A549 (cell line): ENCODE measurements at regions not wholly inside any gene's neighbourhood (a gene's known extent, or its start where the extent isn't known, plus 50 kb on each side); places are given as distances from the start of the nearest gene placed in this dataset.

Experiments used
- ATAC-seq, 2 experiments: fragments of 200-7000 bp in 1 of 2; fragments of >200 bp in 1 of 2; cut with Nextera tagmentation in 1 of 2; cut with Tn5 transposase in 1 of 2; 3 replicates each; pipeline versions ENCODE4 v1.8.0 to v1.9.1; 2018 to 2020; ENCODE audit warnings: mild to moderate bottlenecking in 1 of 2, moderate library complexity in 1 of 2
- CTCF ChIA-PET: fragments of 300-600 bp; sonication (Branson Sonifier 250); formaldehyde crosslinking; extraction: SDS; loops from one replicate; lab custom pipeline; 2021; ENCODE audit warnings: antibody characterized with exemption, inconsistent platforms; lab: Yijun Ruan, JAX
- POLR2A ChIA-PET: fragments of 350-600 bp; formaldehyde crosslinking; extraction: SDS; loops from one replicate; lab custom pipeline; 2021; ENCODE audit warnings: antibody characterized with exemption, inconsistent platforms; lab: Yijun Ruan, JAX
- DNase-seq, 2 experiments: peaks; one replicate each; pipeline versions ENCODE4 v3.0.0 to v3.0.0-alpha.2; 2011 to 2016; ENCODE audit warnings: low read depth in 1 of 2, low spot score in 1 of 2
- FAIRE-seq: peaks from 2 replicates; lab custom pipeline; 2011; peaks lifted over from hg19 to GRCh38; lab: Jason Lieb, UNC
- H3K27ac ChIP-seq, 2 experiments: fragments of >200 bp; sonication (Bioruptor Twin); formaldehyde crosslinking; 3 replicates each; pipeline ENCODE4 v1.5.1; 2016 to 2017
- H3K4me1 ChIP-seq: fragments of >200 bp; sonication (Bioruptor Twin); formaldehyde crosslinking; 3 replicates; pipeline ENCODE4 v1.6.1; 2016
- H3K4me2 ChIP-seq: fragments of >200 bp; sonication (Bioruptor Twin); formaldehyde crosslinking; 3 replicates; pipeline ENCODE4 v1.6.1; 2016
- H3K4me3 ChIP-seq: fragments of >200 bp; sonication (Bioruptor Twin); formaldehyde crosslinking; 3 replicates; pipeline ENCODE4 v1.5.1; 2016
- H3K9me3 ChIP-seq: fragments of >200 bp; sonication (Bioruptor Twin); formaldehyde crosslinking; 3 replicates; pipeline ENCODE4 v1.6.1; 2016
- BHLHE40 ChIP-seq: IDR thresholded peaks from 2 replicates; pipeline ENCODE4 v1.6.1; 2012; ENCODE audit warnings: low read depth, low read length, inconsistent platforms
- CBX2 ChIP-seq: fragments of 200-600 bp; sonication (generic); IDR thresholded peaks from 2 replicates; pipeline ENCODE4 v1.6.1; 2016; ENCODE audit warnings: low read depth, mild to moderate bottlenecking, borderline replicate concordance
- CEBPB ChIP-seq, 2 experiments: fragments of >200 bp in 1 of 2; sonication (Bioruptor Twin) in 1 of 2; formaldehyde crosslinking in 1 of 2; IDR thresholded peaks; 2 replicates each; pipeline ENCODE4 v1.6.1; 2012 to 2016
- ESRRA ChIP-seq: fragments of 150-350 bp; IDR thresholded peaks from 2 replicates; pipeline ENCODE4 v1.6.1; 2014; ENCODE audit warnings: mild to moderate bottlenecking, low read length, borderline replicate concordance
- FOSB ChIP-seq: fragments of 250-450 bp; sonication (Bioruptor Pico); IDR thresholded peaks from 2 replicates; pipeline ENCODE4 v1.5.0; 2020; ENCODE audit warnings: mild to moderate bottlenecking, moderate library complexity
- FOXS1 ChIP-seq: fragments of 250-450 bp; sonication (Bioruptor Pico); IDR thresholded peaks from 2 replicates; pipeline ENCODE4 v1.5.0; 2020; ENCODE audit warnings: mild to moderate bottlenecking, moderate library complexity
- GATA3 ChIP-seq: IDR thresholded peaks from 2 replicates; pipeline ENCODE4 v1.6.1; 2012; ENCODE audit warnings: borderline replicate concordance
- HEYL ChIP-seq: fragments of 250-450 bp; sonication (Bioruptor Pico); IDR thresholded peaks from 2 replicates; pipeline ENCODE4 v1.8.0; 2021; ENCODE audit warnings: mild to moderate bottlenecking, moderate library complexity
- HOXA7 ChIP-seq: fragments of 250-450 bp; sonication (Bioruptor Pico); IDR thresholded peaks from 2 replicates; pipeline ENCODE4 v1.5.0; 2020; ENCODE audit warnings: mild to moderate bottlenecking, moderate library complexity
- HOXB13 ChIP-seq: fragments of 250-450 bp; sonication (Bioruptor Pico); IDR thresholded peaks from 2 replicates; pipeline ENCODE4 v1.5.0; 2020; ENCODE audit warnings: low read depth, mild to moderate bottlenecking, moderate library complexity
- HOXB5 ChIP-seq: fragments of 250-450 bp; sonication (Bioruptor Pico); IDR thresholded peaks from 2 replicates; pipeline ENCODE4 v1.5.0; 2020; ENCODE audit warnings: mild to moderate bottlenecking, moderate library complexity
- JUNB ChIP-seq: fragments of >200 bp; sonication (Bioruptor Twin); formaldehyde crosslinking; IDR thresholded peaks from 2 replicates; pipeline ENCODE4 v1.6.1; 2016
- KDM1A ChIP-seq: fragments of 200-600 bp; sonication (generic); IDR thresholded peaks from 2 replicates; pipeline ENCODE4 v1.6.1; 2016; ENCODE audit warnings: low read depth, mild to moderate bottlenecking
- MAFK ChIP-seq: fragments of 450-650 bp; IDR thresholded peaks from 2 replicates; pipeline ENCODE4 v1.6.1; 2014; ENCODE audit not compliant: partially characterized antibody
- MYC ChIP-seq: IDR thresholded peaks from 2 replicates; pipeline ENCODE4 v1.6.1; 2012; ENCODE audit warnings: mild to moderate bottlenecking, inconsistent platforms, low read length, improper control_type of control experiment, borderline replicate concordance
- NPAS2 ChIP-seq: fragments of 250-450 bp; sonication (Bioruptor Pico); IDR thresholded peaks from 2 replicates; pipeline ENCODE4 v1.8.0; 2022; ENCODE audit warnings: mild to moderate bottlenecking, moderate library complexity, borderline replicate concordance
- RFX5 ChIP-seq: fragments of 450-650 bp; IDR thresholded peaks from 2 replicates; pipeline ENCODE4 v1.7.1; 2014; ENCODE audit warnings: antibody characterized with exemption, mild to moderate bottlenecking, moderate library complexity
- RNF2 ChIP-seq: fragments of 200-600 bp; sonication (generic); IDR thresholded peaks from 2 replicates; pipeline ENCODE4 v1.6.1; 2016; ENCODE audit warnings: low read depth, mild to moderate bottlenecking, antibody characterized with exemption, moderate library complexity, borderline replicate concordance
- SMC3 ChIP-seq: fragments of >200 bp; sonication (Bioruptor Twin); formaldehyde crosslinking; IDR thresholded peaks from 3 replicates; pipeline ENCODE4 v1.6.1; 2018; ENCODE audit warnings: inconsistent platforms
- SREBF2 ChIP-seq: fragments of 450-650 bp; IDR thresholded peaks from 2 replicates; pipeline ENCODE4 v1.6.1; 2014; ENCODE audit warnings: mild to moderate bottlenecking, moderate library complexity
- TFCP2L1 ChIP-seq: fragments of 250-450 bp; sonication (Bioruptor Pico); IDR thresholded peaks from 2 replicates; pipeline ENCODE4 v1.5.0; 2021; ENCODE audit warnings: mild to moderate bottlenecking
- TP53 ChIP-seq: fragments of 250-450 bp; sonication (Bioruptor Pico); IDR thresholded peaks from 2 replicates; pipeline ENCODE4 v1.5.0; 2021; ENCODE audit warnings: mild to moderate bottlenecking, moderate library complexity
- ZC3H11A ChIP-seq: fragments of 450-650 bp; IDR thresholded peaks from 2 replicates; pipeline ENCODE4 v1.6.1; 2014; ENCODE audit warnings: antibody characterized with exemption, mild to moderate bottlenecking
- ZFP36 ChIP-seq: fragments of 450-650 bp; IDR thresholded peaks from 2 replicates; pipeline ENCODE4 v1.6.1; 2014; ENCODE audit warnings: borderline replicate concordance; ENCODE audit not compliant: partially characterized antibody
- ZNF302 ChIP-seq: fragments of 250-450 bp; sonication (Bioruptor Pico); IDR thresholded peaks from 2 replicates; pipeline ENCODE4 v1.9.0; 2021; ENCODE audit warnings: inconsistent platforms, mild to moderate bottlenecking, moderate library complexity
- ZSCAN20 ChIP-seq: fragments of 250-450 bp; sonication (Bioruptor Pico); IDR thresholded peaks from 2 replicates; pipeline ENCODE4 v1.8.0; 2022; ENCODE audit warnings: mild to moderate bottlenecking, moderate library complexity
- WGBS: methylation state at CpG from one replicate; pipeline ENCODE4 v1.1.6; 2017; ENCODE audit errors: missing lambda C conversion rate; 5-methylcytosine and 5-hydroxymethylcytosine counted together
- TF ChIP-seq, protein P1 (sequence below): fragments of >200 bp; sonication (Bioruptor Twin); formaldehyde crosslinking; IDR thresholded peaks from 2 replicates; pipeline ENCODE4 v1.6.1; 2016
- TF ChIP-seq, protein P2 (sequence below): fragments of 150-350 bp; IDR thresholded peaks from 2 replicates; pipeline ENCODE4 v1.6.1; 2014; ENCODE audit warnings: low read depth, mild to moderate bottlenecking, low read length
- TF ChIP-seq, protein P3 (sequence below): fragments of 450-650 bp; IDR thresholded peaks from 2 replicates; pipeline ENCODE4 v1.6.1; 2014; ENCODE audit warnings: antibody characterized with exemption
- TF ChIP-seq, protein P4 (sequence below): IDR thresholded peaks from 2 replicates; pipeline ENCODE4 v1.6.1; 2012
- TF ChIP-seq, protein P5 (sequence below): fragments of >200 bp; sonication (Bioruptor Twin); formaldehyde crosslinking; IDR thresholded peaks from 3 replicates; pipeline ENCODE4 v1.5.1; 2016
- TF ChIP-seq, protein P6 (sequence below): fragments of 250-450 bp; sonication (Bioruptor Pico); IDR thresholded peaks from 2 replicates; pipeline ENCODE4 v1.5.0; 2021; ENCODE audit warnings: mild to moderate bottlenecking, moderate library complexity, borderline replicate concordance
- TF ChIP-seq, protein P7 (sequence below): fragments of >200 bp; sonication (Bioruptor Twin); formaldehyde crosslinking; IDR thresholded peaks from 3 replicates; pipeline ENCODE4 v1.6.1; 2016

DNA sequence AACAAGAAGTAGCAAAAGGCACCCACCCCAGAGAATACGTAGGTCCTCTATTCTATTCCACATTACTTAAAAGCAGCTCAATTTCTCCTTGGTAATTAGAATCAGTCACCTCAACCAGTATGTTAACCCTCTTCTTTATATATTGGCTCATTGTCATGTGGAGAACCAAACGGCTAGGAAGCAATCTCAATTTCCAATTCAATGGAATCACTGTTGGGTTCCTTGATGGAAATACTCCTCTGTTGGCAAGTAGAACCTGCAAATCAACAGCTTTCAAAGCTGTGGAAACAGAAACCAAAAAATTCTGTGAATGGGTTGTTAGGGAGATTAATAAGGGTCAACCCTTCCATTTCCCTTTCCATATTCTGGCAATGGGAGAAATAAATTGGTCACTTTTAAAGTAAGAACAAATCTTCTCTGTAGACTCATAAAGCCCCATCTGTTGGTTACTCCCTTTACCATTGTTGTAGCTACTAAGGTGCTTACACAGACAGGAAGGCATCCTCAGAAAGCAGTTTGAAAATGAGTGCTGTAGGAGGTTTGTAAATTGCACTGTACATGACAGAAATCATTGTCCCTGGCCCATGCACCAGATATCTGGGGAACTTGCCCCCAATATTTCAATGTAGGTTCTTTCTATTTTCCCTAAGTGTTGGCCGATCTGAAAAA, 138.6 kb upstream of the UFM1 start:
- Histone ChIP-seq H3K27ac (no peak overlapping the region), H3K4me3 (no peak overlapping the region)
- TF ChIP-seq HOXB5 (CRISPR knock-in tag) (no peak), FOSB (CRISPR knock-in tag) (no peak), HEYL (CRISPR knock-in tag) (no peak), RFX5 (no peak), BHLHE40 (no peak), SMC3 (no peak), ZNF302 (CRISPR knock-in tag) (no peak), KDM1A (no peak), CEBPB (IDR thresholded peaks at IDR 0.05) (no peak), ZSCAN20 (CRISPR knock-in tag) (no peak), TP53 (CRISPR knock-in tag) (no peak), ZC3H11A (no peak), MAFK (no peak)
- TF ChIP-seq, protein P1, sequence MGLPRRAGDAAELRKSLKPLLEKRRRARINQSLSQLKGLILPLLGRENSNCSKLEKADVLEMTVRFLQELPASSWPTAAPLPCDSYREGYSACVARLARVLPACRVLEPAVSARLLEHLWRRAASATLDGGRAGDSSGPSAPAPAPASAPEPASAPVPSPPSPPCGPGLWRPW, result no peak
- TF ChIP-seq, protein P2, sequence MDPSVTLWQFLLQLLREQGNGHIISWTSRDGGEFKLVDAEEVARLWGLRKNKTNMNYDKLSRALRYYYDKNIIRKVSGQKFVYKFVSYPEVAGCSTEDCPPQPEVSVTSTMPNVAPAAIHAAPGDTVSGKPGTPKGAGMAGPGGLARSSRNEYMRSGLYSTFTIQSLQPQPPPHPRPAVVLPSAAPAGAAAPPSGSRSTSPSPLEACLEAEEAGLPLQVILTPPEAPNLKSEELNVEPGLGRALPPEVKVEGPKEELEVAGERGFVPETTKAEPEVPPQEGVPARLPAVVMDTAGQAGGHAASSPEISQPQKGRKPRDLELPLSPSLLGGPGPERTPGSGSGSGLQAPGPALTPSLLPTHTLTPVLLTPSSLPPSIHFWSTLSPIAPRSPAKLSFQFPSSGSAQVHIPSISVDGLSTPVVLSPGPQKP, result no peak
- TF ChIP-seq, protein P3, sequence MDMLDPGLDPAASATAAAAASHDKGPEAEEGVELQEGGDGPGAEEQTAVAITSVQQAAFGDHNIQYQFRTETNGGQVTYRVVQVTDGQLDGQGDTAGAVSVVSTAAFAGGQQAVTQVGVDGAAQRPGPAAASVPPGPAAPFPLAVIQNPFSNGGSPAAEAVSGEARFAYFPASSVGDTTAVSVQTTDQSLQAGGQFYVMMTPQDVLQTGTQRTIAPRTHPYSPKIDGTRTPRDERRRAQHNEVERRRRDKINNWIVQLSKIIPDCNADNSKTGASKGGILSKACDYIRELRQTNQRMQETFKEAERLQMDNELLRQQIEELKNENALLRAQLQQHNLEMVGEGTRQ, result no peak
- TF ChIP-seq, all 56 proteins: peak for 0
- POLR2A ChIA-PET, result no interaction called here
- 4% methylated on average over 3 of the region's 3 CpGs for WGBS
- CTCF ChIA-PET, result no interaction called here
- DNase-seq (no peak), FAIRE-seq (no peak), ATAC-seq (no peak)
- Histone ChIP-seq H3K4me2 (no peak overlapping the region), H3K4me1 (no peaks in the 10 kb centered on the region), H3K9me3 (no peaks in the 10 kb centered on the region)

DNA sequence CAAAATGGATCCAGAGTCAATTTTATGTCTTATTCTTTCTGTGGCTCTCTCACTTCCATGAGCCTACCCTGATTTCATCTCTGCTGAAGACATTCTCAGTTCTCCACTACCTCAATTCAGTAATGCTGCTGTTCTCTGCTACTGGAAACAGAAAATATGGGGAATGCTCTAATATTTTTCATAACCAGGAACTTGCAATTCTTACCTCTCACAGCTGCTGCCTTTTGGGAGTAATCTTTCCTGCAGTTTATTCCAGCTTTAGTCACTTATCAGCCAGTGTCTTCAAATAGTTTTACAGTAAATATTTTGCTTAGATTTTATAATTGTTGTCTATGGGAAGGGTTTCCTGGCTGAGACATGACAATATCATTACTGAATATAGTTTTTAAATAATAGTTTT, 145.1 kb upstream of the UFM1 start:
- no peak for ATAC-seq
- ChIA-PET CTCF (no interaction called here), POLR2A (no interaction called here)
- no peak overlapping the region for H3K4me3 ChIP-seq
- H3K4me1 ChIP-seq, result no peaks in the 10 kb centered on the region
- no peak overlapping the region for H3K27ac ChIP-seq
- no peak for DNase-seq
- FAIRE-seq, result no peak
- no peak overlapping the region for H3K4me2 ChIP-seq
- no peaks in the 10 kb centered on the region for H3K9me3 ChIP-seq
- TF ChIP-seq CBX2, result no peak
- no peak for TF ChIP-seq JUNB
- TF ChIP-seq FOXS1, result no peak
- no peak for TF ChIP-seq SREBF2
- no peak for TF ChIP-seq GATA3
- TF ChIP-seq, protein P4, sequence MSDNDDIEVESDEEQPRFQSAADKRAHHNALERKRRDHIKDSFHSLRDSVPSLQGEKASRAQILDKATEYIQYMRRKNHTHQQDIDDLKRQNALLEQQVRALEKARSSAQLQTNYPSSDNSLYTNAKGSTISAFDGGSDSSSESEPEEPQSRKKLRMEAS, result no peak
- TF ChIP-seq, protein P5, sequence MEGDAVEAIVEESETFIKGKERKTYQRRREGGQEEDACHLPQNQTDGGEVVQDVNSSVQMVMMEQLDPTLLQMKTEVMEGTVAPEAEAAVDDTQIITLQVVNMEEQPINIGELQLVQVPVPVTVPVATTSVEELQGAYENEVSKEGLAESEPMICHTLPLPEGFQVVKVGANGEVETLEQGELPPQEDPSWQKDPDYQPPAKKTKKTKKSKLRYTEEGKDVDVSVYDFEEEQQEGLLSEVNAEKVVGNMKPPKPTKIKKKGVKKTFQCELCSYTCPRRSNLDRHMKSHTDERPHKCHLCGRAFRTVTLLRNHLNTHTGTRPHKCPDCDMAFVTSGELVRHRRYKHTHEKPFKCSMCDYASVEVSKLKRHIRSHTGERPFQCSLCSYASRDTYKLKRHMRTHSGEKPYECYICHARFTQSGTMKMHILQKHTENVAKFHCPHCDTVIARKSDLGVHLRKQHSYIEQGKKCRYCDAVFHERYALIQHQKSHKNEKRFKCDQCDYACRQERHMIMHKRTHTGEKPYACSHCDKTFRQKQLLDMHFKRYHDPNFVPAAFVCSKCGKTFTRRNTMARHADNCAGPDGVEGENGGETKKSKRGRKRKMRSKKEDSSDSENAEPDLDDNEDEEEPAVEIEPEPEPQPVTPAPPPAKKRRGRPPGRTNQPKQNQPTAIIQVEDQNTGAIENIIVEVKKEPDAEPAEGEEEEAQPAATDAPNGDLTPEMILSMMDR, result no peak
- TF ChIP-seq ZFP36, result no peak
- no peak for TF ChIP-seq ESRRA
- no peak for TF ChIP-seq RNF2
- TF ChIP-seq HOXB13, result no peak
- TF ChIP-seq MYC, result no peak
- TF ChIP-seq, protein P6, sequence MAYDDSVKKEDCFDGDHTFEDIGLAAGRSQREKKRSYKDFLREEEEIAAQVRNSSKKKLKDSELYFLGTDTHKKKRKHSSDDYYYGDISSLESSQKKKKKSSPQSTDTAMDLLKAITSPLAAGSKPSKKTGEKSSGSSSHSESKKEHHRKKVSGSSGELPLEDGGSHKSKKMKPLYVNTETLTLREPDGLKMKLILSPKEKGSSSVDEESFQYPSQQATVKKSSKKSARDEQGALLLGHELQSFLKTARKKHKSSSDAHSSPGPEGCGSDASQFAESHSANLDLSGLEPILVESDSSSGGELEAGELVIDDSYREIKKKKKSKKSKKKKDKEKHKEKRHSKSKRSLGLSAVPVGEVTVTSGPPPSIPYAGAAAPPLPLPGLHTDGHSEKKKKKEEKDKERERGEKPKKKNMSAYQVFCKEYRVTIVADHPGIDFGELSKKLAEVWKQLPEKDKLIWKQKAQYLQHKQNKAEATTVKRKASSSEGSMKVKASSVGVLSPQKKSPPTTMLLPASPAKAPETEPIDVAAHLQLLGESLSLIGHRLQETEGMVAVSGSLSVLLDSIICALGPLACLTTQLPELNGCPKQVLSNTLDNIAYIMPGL, result no peak
- no peak for TF ChIP-seq NPAS2 (CRISPR knock-in tag)
- TF ChIP-seq ZSCAN20 (CRISPR knock-in tag), result no peak
- no peak for TF ChIP-seq HOXA7 (CRISPR knock-in tag)
- TF ChIP-seq HOXB5 (CRISPR knock-in tag), result no peak
- no peak for TF ChIP-seq TFCP2L1 (CRISPR knock-in tag)
- TF ChIP-seq, protein P7, sequence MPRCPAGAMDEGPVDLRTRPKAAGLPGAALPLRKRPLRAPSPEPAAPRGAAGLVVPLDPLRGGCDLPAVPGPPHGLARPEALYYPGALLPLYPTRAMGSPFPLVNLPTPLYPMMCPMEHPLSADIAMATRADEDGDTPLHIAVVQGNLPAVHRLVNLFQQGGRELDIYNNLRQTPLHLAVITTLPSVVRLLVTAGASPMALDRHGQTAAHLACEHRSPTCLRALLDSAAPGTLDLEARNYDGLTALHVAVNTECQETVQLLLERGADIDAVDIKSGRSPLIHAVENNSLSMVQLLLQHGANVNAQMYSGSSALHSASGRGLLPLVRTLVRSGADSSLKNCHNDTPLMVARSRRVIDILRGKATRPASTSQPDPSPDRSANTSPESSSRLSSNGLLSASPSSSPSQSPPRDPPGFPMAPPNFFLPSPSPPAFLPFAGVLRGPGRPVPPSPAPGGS, result no peak
- TF ChIP-seq HEYL (CRISPR knock-in tag), result no peak
